Panc1 (cell line): ENCODE measurements at regions not wholly inside any gene's neighbourhood (a gene's known extent, or its start where the extent isn't known, plus 50 kb on each side); places are given as distances from the start of the nearest gene placed in this dataset.

Experiments
- CTCF ChIP-seq: fragments of 450-650 bp; IDR thresholded peaks from 2 replicates; pipeline ENCODE4 v1.5.1; 2017; ENCODE audit warnings: mild to moderate bottlenecking
- POLR2AphosphoS5 ChIP-seq: IDR thresholded peaks from 2 replicates; pipeline ENCODE4 v1.6.1; 2012; ENCODE audit warnings: mild to moderate bottlenecking, low read depth, low read length, moderate library complexity

GRCh38 chr6:71619836-71620235 is 266.5 kb upstream of the RIMS1 start:
- TF ChIP-seq CTCF = no peak
- no peak for TF ChIP-seq POLR2AphosphoS5
